Left lung (tissue), 4 donors: ENCODE measurements at regions not wholly inside any gene's neighbourhood (a gene's known extent, or its start where the extent isn't known, plus 50 kb on each side); places are given as distances from the start of the nearest gene placed in this dataset.

Experiments
- ATAC-seq: fragments of 200-7000 bp; cut with Tn5 transposase; one replicate; pipeline ENCODE4 v1.9.1; 2020; ENCODE audit warnings: moderate library complexity
- DNase-seq, 4 donors: peaks; one replicate each; pipeline ENCODE4 v3.0.0-alpha.2; 2013 to 2020
- H3K27ac ChIP-seq, 2 donors: fragments of 200-600 bp; sonication (generic) in 1 of 2; one replicate each; pipeline versions ENCODE4 v1.5.0 to v1.8.0; 2020 to 2021
- H3K27me3 ChIP-seq, 2 donors: fragments of 200-600 bp; sonication (generic) in 1 of 2; one replicate each; pipeline versions ENCODE4 v1.5.0 to v1.8.0; 2020 to 2021
- H3K36me3 ChIP-seq, 2 donors: fragments of 200-600 bp; sonication (generic) in 1 of 2; one replicate each; pipeline versions ENCODE4 v1.5.0 to v1.8.0; 2020 to 2021
- H3K4me1 ChIP-seq, 2 donors: fragments of 200-600 bp; one replicate each; pipeline ENCODE4 v1.8.0; 2021
- H3K4me3 ChIP-seq, 2 donors: fragments of 200-600 bp; sonication (generic) in 1 of 2; one replicate each; pipeline versions ENCODE4 v1.5.0 to v1.8.0; 2020 to 2021; ENCODE audit warnings: mild to moderate bottlenecking in 1 of 2
- H3K9me3 ChIP-seq, 2 donors: fragments of 200-600 bp; sonication (generic) in 1 of 2; one replicate each; pipeline versions ENCODE4 v1.5.0 to v1.8.0; 2020 to 2021
- CTCF ChIP-seq, 2 donors: fragments of 200-600 bp; sonication (generic) in 1 of 2; IDR thresholded peaks; one replicate each; pipeline versions ENCODE4 v1.5.0 to v1.8.0; 2021; ENCODE audit warnings: antibody characterized with exemption in 2 of 2
- intact Hi-C, 2 donors: fragments of 100-400 bp; cut with DNase I; formaldehyde crosslinking; loops; one replicate each; pipeline versions ENCODE4 v1.11.2 to v1.14.2; 2022
- donor health status: DM: no; HTN: yes; CAD: no.
- donor health status: DM: no; HTN: no; CAD: no.

DNA sequence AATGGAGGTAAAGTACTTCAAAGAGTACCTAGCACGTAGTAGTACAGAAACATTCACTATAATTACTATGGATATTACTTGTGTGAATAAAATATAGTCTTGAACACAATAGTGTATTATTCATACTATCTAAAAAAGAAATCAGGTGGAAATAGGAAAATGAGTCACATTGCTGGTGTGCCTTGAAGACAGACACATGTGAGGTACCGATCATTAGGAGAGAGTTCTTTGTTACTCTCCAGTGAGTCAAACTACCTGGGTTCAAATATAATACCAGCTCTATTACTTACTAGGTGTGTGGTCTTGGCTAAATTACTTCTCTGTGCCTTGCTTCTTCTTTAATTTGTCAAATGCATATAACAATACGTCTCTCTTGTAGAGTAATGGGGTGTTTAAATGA lies 50.8 kb upstream of the BEND6 start:
- Histone ChIP-seq H3K27me3 (no peaks in the 10 kb centered on the region), H3K4me1 (no peaks in the 10 kb centered on the region), H3K27ac (no peak overlapping the region), H3K9me3 (no peaks in the 10 kb centered on the region), H3K36me3 (no peaks in the 10 kb centered on the region), H3K4me3 (no peak overlapping the region)
- no peak for TF ChIP-seq CTCF (IDR thresholded peaks at IDR 0.05)
- ATAC-seq (no peak), DNase-seq (no peak)
- intact Hi-C loops, result loop anchor here in 1 of 2 donors (10.0 kb wide), 2 partner anchors 121 to 421 kb away; no protein-coding TSS in a partner anchor

DNA sequence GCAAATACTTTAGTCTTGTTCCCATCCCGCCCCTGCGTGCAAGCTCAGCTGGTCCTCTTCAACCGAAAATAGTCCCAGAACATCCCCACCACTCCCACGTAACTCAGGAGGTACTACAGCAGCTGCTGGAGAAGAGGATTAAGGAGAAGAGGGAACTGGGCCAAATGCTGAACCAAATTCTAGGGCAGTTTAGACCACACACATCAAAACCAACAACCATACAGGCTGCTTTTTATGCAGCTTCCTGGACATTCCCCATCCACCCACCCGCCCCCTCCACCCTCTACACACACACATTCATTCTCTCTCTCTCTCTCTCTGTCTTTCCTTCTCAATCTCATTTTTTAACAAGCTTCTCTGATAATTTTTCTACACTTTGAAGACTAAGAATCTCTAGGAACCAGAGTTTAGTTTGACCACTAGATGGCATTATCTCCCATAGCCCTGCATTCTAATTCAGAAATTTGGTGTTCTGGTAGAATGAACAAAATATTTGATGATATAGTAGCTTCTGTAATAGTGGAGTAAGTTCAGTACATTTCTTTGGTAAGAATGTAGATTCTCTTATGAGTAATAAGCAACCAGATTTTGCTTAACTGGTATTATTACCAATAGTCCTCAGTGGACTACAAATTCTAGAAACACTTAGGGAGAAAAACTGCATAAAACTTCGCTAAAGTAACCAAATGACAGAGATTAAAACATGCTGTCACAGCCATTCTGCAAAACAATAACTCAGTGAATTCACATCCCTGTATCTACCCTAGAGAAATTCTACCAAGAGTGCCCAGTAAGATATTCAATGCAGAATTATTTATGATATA lies 52.1 kb upstream of the BEND6 start:
- TF ChIP-seq CTCF (IDR thresholded peaks at IDR 0.05), result peak; percentile 49 to 55
- intact Hi-C loops, result loop anchor here in 1 of 2 donors (10.0 kb wide), 2 partner anchors 122 to 422 kb away; no protein-coding TSS in a partner anchor
- no peaks in the 10 kb centered on the region for H3K27me3 ChIP-seq

DNA sequence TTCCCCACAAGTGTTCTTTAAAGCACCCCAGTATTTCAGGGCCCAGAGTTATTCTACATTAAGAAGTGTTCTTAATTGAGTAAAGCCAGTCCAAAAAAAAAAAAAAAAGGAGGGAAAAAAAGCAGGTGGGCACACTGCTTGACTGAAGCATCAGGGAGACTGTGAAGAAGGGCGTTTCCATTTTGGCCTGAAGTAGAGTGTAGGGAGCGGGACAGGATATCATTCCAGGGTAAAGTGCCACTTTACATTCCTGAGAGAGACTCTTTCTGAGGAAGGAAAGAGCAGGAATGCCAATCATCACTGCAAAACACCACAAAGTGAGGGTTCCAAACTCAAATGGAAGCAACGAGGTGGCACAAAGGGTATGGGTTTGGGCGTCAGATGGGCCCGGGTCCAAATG lies 54.1 kb upstream of the BEND6 start:
- H3K27ac ChIP-seq, result no peak overlapping the region
- intact Hi-C loops, result loop anchor here in 1 of 2 donors (10.0 kb wide), 2 partner anchors 124 to 424 kb away; no protein-coding TSS in a partner anchor
- no peak overlapping the region for H3K4me3 ChIP-seq
- no peaks in the 10 kb centered on the region for H3K27me3 ChIP-seq
- no peaks in the 10 kb centered on the region for H3K4me1 ChIP-seq
- no peak for TF ChIP-seq CTCF (IDR thresholded peaks at IDR 0.05)
- ATAC-seq, result peak; percentile 63
- no peak for DNase-seq
- no peaks in the 10 kb centered on the region for H3K36me3 ChIP-seq
- no peaks in the 10 kb centered on the region for H3K9me3 ChIP-seq

More for the DNA sequence above, 52.1 kb upstream of the BEND6 start:
- H3K4me3 ChIP-seq, result no peak overlapping the region
- H3K36me3 ChIP-seq, result no peaks in the 10 kb centered on the region
- no peaks in the 10 kb centered on the region for H3K4me1 ChIP-seq
- no peak overlapping the region for H3K27ac ChIP-seq
- DNase-seq (peak in 2 of 4 donors; percentile 30 to 41), ATAC-seq (peak; percentile 57)
- no peaks in the 10 kb centered on the region for H3K9me3 ChIP-seq

DNA sequence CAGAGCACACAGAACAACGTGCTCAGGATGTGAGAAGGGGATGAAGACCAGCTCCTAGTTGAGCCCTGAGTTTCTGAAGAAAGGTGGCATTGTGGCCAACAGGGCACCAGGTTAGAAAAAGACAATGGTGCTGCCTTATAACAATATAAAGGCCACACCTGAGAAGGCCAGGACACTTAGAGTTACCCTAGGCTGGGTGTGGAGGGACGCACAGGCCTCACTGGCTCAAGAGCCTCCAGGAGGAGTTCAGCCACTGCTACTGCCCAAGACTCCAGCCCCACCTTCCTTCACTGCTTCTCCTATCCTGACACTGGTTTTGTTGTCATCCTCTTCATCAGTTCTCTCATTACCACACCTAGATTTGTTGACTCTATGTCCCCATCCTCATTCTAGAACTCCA lies 55.2 kb upstream of the BEND6 start:
- TF ChIP-seq CTCF (IDR thresholded peaks at IDR 0.05), result no peak
- Histone ChIP-seq H3K36me3 (no peaks in the 10 kb centered on the region), H3K9me3 (no peaks in the 10 kb centered on the region), H3K27ac (no peak overlapping the region), H3K27me3 (no peaks in the 10 kb centered on the region), H3K4me3 (no peak overlapping the region), H3K4me1 (no peaks in the 10 kb centered on the region)
- DNase-seq, result no peak
- ATAC-seq, result no peak
- intact Hi-C loops, result loop anchor here in 1 of 2 donors (10.0 kb wide), 2 partner anchors 125 to 425 kb away; no protein-coding TSS in a partner anchor

DNA sequence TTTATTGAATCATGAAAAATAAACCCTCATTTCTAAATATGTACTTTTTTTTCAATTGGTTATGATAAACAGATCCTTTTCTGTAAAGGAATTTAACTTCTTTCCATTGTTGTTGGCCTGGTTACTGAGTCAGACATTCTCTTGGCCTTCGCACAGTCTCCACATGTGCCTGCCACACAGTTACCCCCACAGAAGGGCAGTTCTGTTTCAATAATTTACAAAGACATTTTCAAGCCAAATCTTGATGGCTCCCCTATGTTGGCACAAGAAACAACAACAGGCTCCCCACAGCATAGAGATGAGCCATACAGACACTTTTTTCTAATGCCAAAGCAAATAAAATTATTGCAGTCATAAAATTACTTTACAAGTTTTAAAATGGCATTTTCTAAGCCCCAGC lies 55.6 kb upstream of the BEND6 start:
- intact Hi-C loops, result no loop called here
- no peak overlapping the region for H3K4me3 ChIP-seq
- no peaks in the 10 kb centered on the region for H3K4me1 ChIP-seq
- H3K27ac ChIP-seq, result no peak overlapping the region
- ATAC-seq (no peak), DNase-seq (no peak)
- H3K27me3 ChIP-seq, result no peaks in the 10 kb centered on the region
- no peaks in the 10 kb centered on the region for H3K36me3 ChIP-seq
- TF ChIP-seq CTCF (IDR thresholded peaks at IDR 0.05), result no peak
- no peaks in the 10 kb centered on the region for H3K9me3 ChIP-seq
